ENCODE measurements at regions not wholly inside any gene's neighbourhood (a gene's known extent, or its start where the extent isn't known, plus 50 kb on each side); places are given as distances from the start of the nearest gene placed in this dataset.

- H4K20me1 ChIP-seq (ENCODE audit: insufficient read depth) = no peaks in the 10 kb centered on the region
- H2AFZ ChIP-seq = no peak overlapping the region
- no peaks in the 10 kb centered on the region for H3K36me3 ChIP-seq (ENCODE audit: low read depth)
- ChIA-PET POLR2A (ENCODE audit: unreplicated experiment) (no interaction called here), CTCF (no interaction called here)
- BruUV-seq (replicated peaks) = no TSS peak
- TF ChIP-seq CTCF (conservative IDR thresholded peaks at IDR 0.05) (no peak), EZH2 (IDR thresholded peaks at IDR 0.05; ENCODE audit: low read depth) (no peak)
- H3K4me3 ChIP-seq = no peak overlapping the region
- no peaks in the 10 kb centered on the region for H3K27me3 ChIP-seq (ENCODE audit: insufficient read depth, low read depth)
- no peaks in the 10 kb centered on the region for H3F3A ChIP-seq (ENCODE audit: insufficient read depth, low read depth)
- intact Hi-C loops (cut with micrococcal nuclease; ENCODE audit: unreplicated experiment) = no loop called here
- H3K9me3 ChIP-seq (ENCODE audit: insufficient read depth, low read depth) = no peaks in the 10 kb centered on the region
- H3K27ac ChIP-seq = no peak overlapping the region
- H3K79me2 ChIP-seq (ENCODE audit: low read depth) = no peaks in the 10 kb centered on the region
- no peak overlapping the region for H3K4me2 ChIP-seq
- H3K4me1 ChIP-seq (replicated peaks; ENCODE audit: insufficient read depth) = no peaks in the 10 kb centered on the region
- H3K9me2 ChIP-seq (ENCODE audit: insufficient read depth) = no peaks in the 10 kb centered on the region
- no peak for DNase-seq
These were observed 198.3 kb downstream of the ADRA2A start for GRCh38 chr10:111275091-111275490.

- no peaks in the 10 kb centered on the region for H3K36me3 ChIP-seq (ENCODE audit: low read depth)
- BruUV-seq (replicated peaks) = no TSS peak
- CTCF ChIA-PET = no interaction called here
- no peaks in the 10 kb centered on the region for H3K9me3 ChIP-seq (ENCODE audit: insufficient read depth, low read depth)
- no peaks in the 10 kb centered on the region for H3K4me1 ChIP-seq (replicated peaks; ENCODE audit: insufficient read depth)
- no peak overlapping the region for H3K27ac ChIP-seq
- intact Hi-C loops (cut with micrococcal nuclease; ENCODE audit: unreplicated experiment) = no loop called here
- no peaks in the 10 kb centered on the region for H4K20me1 ChIP-seq (ENCODE audit: insufficient read depth)
- TF ChIP-seq CTCF (conservative IDR thresholded peaks at IDR 0.05) (no peak), EZH2 (IDR thresholded peaks at IDR 0.05; ENCODE audit: low read depth) (no peak)
- no peak for DNase-seq
- no peaks in the 10 kb centered on the region for H3K9me2 ChIP-seq (ENCODE audit: insufficient read depth)
- H3K4me3 ChIP-seq = no peak overlapping the region
- H3K79me2 ChIP-seq (ENCODE audit: low read depth) = no peaks in the 10 kb centered on the region
- H2AFZ ChIP-seq = no peak overlapping the region
- H3F3A ChIP-seq (ENCODE audit: insufficient read depth, low read depth) = no peaks in the 10 kb centered on the region
- no peak overlapping the region for H3K4me2 ChIP-seq
- no peaks in the 10 kb centered on the region for H3K27me3 ChIP-seq (ENCODE audit: insufficient read depth, low read depth)
- POLR2A ChIA-PET (ENCODE audit: unreplicated experiment) = no interaction called here
These were observed 200.8 kb downstream of the ADRA2A start for GRCh38 chr10:111277661-111278060.

GRCh38 chr10:111278266-111278665, 201.4 kb downstream of the ADRA2A start:
- H3K27ac ChIP-seq = no peak overlapping the region
- H3K9me3 ChIP-seq (ENCODE audit: insufficient read depth, low read depth) = no peaks in the 10 kb centered on the region
- no peaks in the 10 kb centered on the region for H3K36me3 ChIP-seq (ENCODE audit: low read depth)
- H3K79me2 ChIP-seq (ENCODE audit: low read depth) = no peaks in the 10 kb centered on the region
- intact Hi-C loops (cut with micrococcal nuclease; ENCODE audit: unreplicated experiment) = no loop called here
- H3K4me2 ChIP-seq = no peak overlapping the region
- H4K20me1 ChIP-seq (ENCODE audit: insufficient read depth) = no peaks in the 10 kb centered on the region
- no peaks in the 10 kb centered on the region for H3K4me1 ChIP-seq (replicated peaks; ENCODE audit: insufficient read depth)
- TF ChIP-seq EZH2 (IDR thresholded peaks at IDR 0.05; ENCODE audit: low read depth) = no peak
- TF ChIP-seq CTCF (conservative IDR thresholded peaks at IDR 0.05) = no peak
- ChIA-PET POLR2A (ENCODE audit: unreplicated experiment) (no interaction called here), CTCF (no interaction called here)
- H3F3A ChIP-seq (ENCODE audit: insufficient read depth, low read depth) = no peaks in the 10 kb centered on the region
- DNase-seq = no peak
- no peaks in the 10 kb centered on the region for H3K27me3 ChIP-seq (ENCODE audit: insufficient read depth, low read depth)
- no peaks in the 10 kb centered on the region for H3K9me2 ChIP-seq (ENCODE audit: insufficient read depth)
- BruUV-seq (replicated peaks) = no TSS peak
- no peak overlapping the region for H3K4me3 ChIP-seq
- H2AFZ ChIP-seq = no peak overlapping the region
